Kidney (tissue), 13 donors: ENCODE measurements at regions not wholly inside any gene's neighbourhood (a gene's known extent, or its start where the extent isn't known, plus 50 kb on each side); places are given as distances from the start of the nearest gene placed in this dataset.

ENCODE experiments used
- DNase-seq, 5 donors: peaks; one replicate each; pipeline ENCODE4 v3.0.0-alpha.2; 2013 to 2020
- FAIRE-seq: peaks from 2 replicates; lab custom pipeline; 2012; peaks lifted over from hg19 to GRCh38; lab: Jason Lieb, UNC
- H3K27ac ChIP-seq, 2 donors: one replicate each; pipeline ENCODE4 v1.7.0; 2013; ENCODE audit warnings: low read depth in 2 of 2, low read length in 2 of 2, inconsistent platforms in 1 of 2
- H3K27me3 ChIP-seq: one replicate; pipeline ENCODE4 v1.7.1; 2013; ENCODE audit warnings: low read length, inconsistent platforms; ENCODE audit not compliant: control insufficient read depth, insufficient read depth
- H3K36me3 ChIP-seq, 3 donors: one replicate each; pipeline versions ENCODE4 v1.7.0 to v1.7.1; 2013; ENCODE audit warnings: low read length in 3 of 3, control low read depth in 1 of 3, inconsistent platforms in 1 of 3; ENCODE audit not compliant: insufficient read depth in 3 of 3, control insufficient read depth in 2 of 3
- H3K4me1 ChIP-seq, 3 donors: one replicate each; pipeline versions ENCODE4 v1.7.0 to v1.7.1; 2013; ENCODE audit warnings: low read length in 3 of 3, inconsistent platforms in 1 of 3, low read depth in 1 of 3; ENCODE audit not compliant: control insufficient read depth in 2 of 3, insufficient read depth in 2 of 3
- H3K4me3 ChIP-seq, 3 donors: one replicate each; pipeline versions ENCODE4 v1.7.0 to v1.8.1; 2013; ENCODE audit warnings: low read length in 3 of 3, control low read depth in 1 of 3, inconsistent platforms in 1 of 3
- H3K9ac ChIP-seq, 3 donors: one replicate each; pipeline versions ENCODE4 v1.7.0 to v1.7.1; 2013; ENCODE audit warnings: low read length in 3 of 3, control low read depth in 1 of 3, inconsistent platforms in 1 of 3
- H3K9me3 ChIP-seq, 3 donors: one replicate each; pipeline versions ENCODE4 v1.7.0 to v1.7.1; 2013; ENCODE audit warnings: low read length in 3 of 3, control low read depth in 1 of 3, inconsistent platforms in 1 of 3; ENCODE audit not compliant: control insufficient read depth in 2 of 3, insufficient read depth in 1 of 3
- CTCF ChIP-seq: IDR thresholded peaks from 3 replicates; pipeline ENCODE4 v1.5.1; 2012; ENCODE audit warnings: mild to moderate bottlenecking, moderate library complexity, borderline replicate concordance; ENCODE audit not compliant: insufficient read depth; ENCODE audit errors: extremely low read depth
- intact Hi-C: fragments of 100-400 bp; cut with DNase I; formaldehyde crosslinking; loops from one replicate; pipeline ENCODE4 v1.11.1; 2022
- donor health status: control.
- donor health status: control.
- donor health status: control.
- donor health status: control.
- donor health status: control.
- donor health status: DM: yes; HTN: yes; CAD: no.
- donor health status: Normal renal cell carcinoma (clear cell type).

DNA sequence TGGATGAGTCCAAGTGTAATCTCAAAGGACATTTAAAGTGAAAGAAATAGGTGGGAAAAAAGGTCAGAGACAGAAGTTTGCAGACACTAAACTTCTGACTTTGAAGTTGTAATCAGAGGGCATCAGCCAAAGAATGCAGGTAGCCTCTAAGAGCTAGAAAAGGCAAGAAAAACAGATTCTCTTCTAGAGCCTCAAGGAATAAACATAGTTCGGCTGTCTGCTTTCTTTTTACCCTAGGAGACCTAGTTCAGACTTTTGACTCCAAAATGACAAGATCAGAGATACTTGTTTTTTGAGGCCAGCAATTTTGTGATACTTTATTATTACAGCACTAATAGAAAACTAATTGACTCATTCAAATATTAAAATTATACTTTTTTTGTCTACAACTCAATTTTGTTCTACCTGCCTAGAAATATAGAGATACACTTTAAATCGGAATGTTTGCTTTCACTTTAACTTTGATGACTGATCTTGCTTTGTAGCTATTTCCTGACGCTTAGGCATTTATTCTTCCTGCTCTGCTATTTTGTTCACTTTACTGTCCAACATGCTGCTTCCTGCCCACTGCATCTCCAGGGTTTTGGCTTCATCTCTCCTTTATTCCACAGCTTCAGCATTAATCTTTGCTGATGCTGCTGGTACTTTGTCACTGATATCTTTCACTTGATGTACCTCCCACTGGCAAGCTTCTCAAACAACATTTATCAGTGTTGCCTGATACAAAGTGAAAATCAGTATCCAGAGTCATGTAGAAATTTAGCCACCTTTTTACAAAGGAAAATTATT, 272.5 kb downstream of the DSEL start:
- Histone ChIP-seq H3K4me1 (no peaks in the 10 kb centered on the region), H3K4me3 (peak overlapping the region in 1 of 3 donors; percentile 14), H3K27ac (no peak overlapping the region), H3K9ac (no peak overlapping the region), H3K36me3 (no peaks in the 10 kb centered on the region), H3K27me3 (no peaks in the 10 kb centered on the region), H3K9me3 (no peaks in the 10 kb centered on the region)
- TF ChIP-seq CTCF, result no peak
- intact Hi-C loops, result no loop called here
- FAIRE-seq (no peak), DNase-seq (no peak)

DNA sequence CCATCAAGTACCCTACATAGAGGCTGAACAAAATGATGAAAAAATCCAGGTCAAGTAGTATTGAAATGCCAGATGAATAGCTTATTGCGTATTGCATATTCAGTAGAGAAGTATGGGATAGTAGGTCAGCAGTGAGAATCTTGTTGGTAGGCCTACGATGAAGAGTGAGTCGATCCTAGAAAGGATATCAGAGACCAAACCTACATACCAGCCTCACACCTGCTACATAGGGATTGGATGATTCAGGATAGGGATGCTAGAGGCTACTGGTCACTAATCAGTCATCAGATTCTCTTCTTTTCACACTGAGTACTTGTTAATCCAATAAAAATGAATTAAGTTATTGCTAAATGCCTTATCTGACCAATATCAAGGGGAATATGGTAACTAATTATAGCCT, 274.5 kb downstream of the DSEL start:
- no peaks in the 10 kb centered on the region for H3K27me3 ChIP-seq
- no peak for TF ChIP-seq CTCF
- H3K9ac ChIP-seq, result no peak overlapping the region
- DNase-seq (no peak), FAIRE-seq (no peak)
- no peak overlapping the region for H3K27ac ChIP-seq
- intact Hi-C loops, result no loop called here
- no peaks in the 10 kb centered on the region for H3K36me3 ChIP-seq
- no peak overlapping the region for H3K4me3 ChIP-seq
- no peaks in the 10 kb centered on the region for H3K4me1 ChIP-seq
- no peaks in the 10 kb centered on the region for H3K9me3 ChIP-seq

DNA sequence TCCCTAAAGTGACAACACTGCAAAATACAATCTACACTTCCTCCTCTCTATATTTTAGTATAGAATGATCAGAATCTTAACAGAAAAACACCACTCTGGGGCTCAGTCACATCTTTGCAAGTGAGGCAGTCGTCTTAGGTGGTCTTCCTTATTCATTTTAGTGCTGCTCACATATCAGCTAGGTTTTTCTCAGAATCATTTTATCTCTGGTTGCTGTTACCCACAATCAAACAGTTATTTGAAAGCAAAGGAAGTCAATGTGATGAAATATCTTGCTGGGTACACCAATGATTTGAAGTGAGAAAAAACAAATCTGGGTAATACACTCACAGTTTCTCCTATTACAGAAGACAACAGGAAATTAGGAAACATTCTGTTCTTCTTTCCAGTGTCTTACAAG, 275.2 kb downstream of the DSEL start:
- no peak overlapping the region for H3K9ac ChIP-seq
- H3K36me3 ChIP-seq, result no peaks in the 10 kb centered on the region
- no peak for DNase-seq
- intact Hi-C loops, result no loop called here
- no peak for FAIRE-seq
- H3K27me3 ChIP-seq, result no peaks in the 10 kb centered on the region
- H3K27ac ChIP-seq, result no peak overlapping the region
- H3K4me3 ChIP-seq, result no peak overlapping the region
- no peaks in the 10 kb centered on the region for H3K4me1 ChIP-seq
- H3K9me3 ChIP-seq, result no peaks in the 10 kb centered on the region
- no peak for TF ChIP-seq CTCF
